B cell (primary cell): ENCODE measurements at regions not wholly inside any gene's neighbourhood (a gene's known extent, or its start where the extent isn't known, plus 50 kb on each side); places are given as distances from the start of the nearest gene placed in this dataset.

Experiments
- ATAC-seq: fragments of 200-7000 bp; cut with Tn5 transposase; one replicate; pipeline ENCODE4 v1.10.0; 2021; ENCODE audit warnings: low read depth, mild to moderate bottlenecking, moderate number of reproducible peaks, moderate library complexity
- CTCF ChIA-PET: fragments of 350-600 bp; sonication (Branson Sonifier 250); formaldehyde crosslinking; loops from one replicate; lab custom pipeline; 2021; ENCODE audit warnings: antibody characterized with exemption, inconsistent platforms; lab: Charles Lee
- POLR2A ChIA-PET: fragments of 350-600 bp; sonication (Branson Sonifier 250); formaldehyde crosslinking; loops from one replicate; lab custom pipeline; 2021; ENCODE audit warnings: antibody characterized with exemption; lab: Charles Lee
- DNase-seq: peaks from one replicate; pipeline ENCODE4 v3.0.0; 2013
- H2AFZ ChIP-seq: 2 replicates; pipeline ENCODE4 v1.6.1; 2012; ENCODE audit warnings: mild to moderate bottlenecking, low read depth, low read length; ENCODE audit not compliant: insufficient read depth, poor library complexity, severe bottlenecking
- H3K27ac ChIP-seq, 2 donors: 1 replicate in 1 of 2; 2 replicates in 1 of 2; pipeline ENCODE4 v1.5.1; 2012 to 2013; ENCODE audit warnings: low read length in 2 of 2, mild to moderate bottlenecking in 2 of 2, moderate library complexity in 1 of 2
- H3K27me3 ChIP-seq, 4 experiments: fragments of 200-600 bp in 1 of 4; sonication (generic) in 1 of 4; replicated peaks in 1 of 4; 1 replicate in 2 of 4; 2 replicates in 2 of 4; pipeline versions ENCODE4 v1.6.1 to v1.7.0; 2013 to 2016; ENCODE audit warnings: low read length in 3 of 4, mild to moderate bottlenecking in 2 of 4, mixed read lengths in 1 of 4, moderate library complexity in 1 of 4; ENCODE audit not compliant: insufficient read depth in 4 of 4, control insufficient read depth in 3 of 4; ENCODE audit errors: control extremely low read depth in 1 of 4
- H3K36me3 ChIP-seq, 2 experiments: replicated peaks in 1 of 2; 1 replicate in 1 of 2; 2 replicates in 1 of 2; pipeline versions ENCODE4 v1.6.1 to v1.7.1; 2013; ENCODE audit warnings: low read length in 1 of 2; ENCODE audit not compliant: insufficient read depth in 2 of 2, control insufficient read depth in 1 of 2; ENCODE audit errors: control extremely low read depth in 1 of 2, extremely low read depth in 1 of 2
- H3K4me1 ChIP-seq, 2 donors: fragments of 200-600 bp in 1 of 2; sonication (generic) in 1 of 2; 1 replicate in 1 of 2; 2 replicates in 1 of 2; pipeline versions ENCODE4 v1.5.1 to v1.6.1; 2013 to 2017; ENCODE audit warnings: low read length in 2 of 2; ENCODE audit not compliant: control insufficient read depth in 2 of 2, insufficient read depth in 2 of 2
- H3K4me2 ChIP-seq: replicated peaks from 2 replicates; pipeline ENCODE3; 2012; ENCODE audit warnings: mild to moderate bottlenecking, low read depth, low read length; ENCODE audit not compliant: poor library complexity, severe bottlenecking
- H3K4me3 ChIP-seq, 5 experiments: fragments of 200-600 bp in 1 of 5; sonication (generic) in 1 of 5; 1 replicate in 3 of 5; 2 replicates in 2 of 5; pipeline versions ENCODE4 v1.5.1 to v1.7.0; 2011 to 2016; ENCODE audit warnings: low read length in 4 of 5, mild to moderate bottlenecking in 4 of 5, low read depth in 2 of 5, control low read depth in 1 of 5, moderate library complexity in 1 of 5; ENCODE audit not compliant: insufficient read depth in 1 of 5; ENCODE audit errors: control extremely low read depth in 1 of 5, extremely low read depth in 1 of 5
- H3K79me2 ChIP-seq: fragments of 200-600 bp; sonication (generic); one replicate; pipeline ENCODE4 v1.6.0; 2016; ENCODE audit warnings: low read length; ENCODE audit not compliant: control insufficient read depth, insufficient read depth
- H3K9ac ChIP-seq: fragments of 200-600 bp; sonication (generic); 2 replicates; pipeline ENCODE4 v1.6.1; 2017; ENCODE audit warnings: mild to moderate bottlenecking, low read length, moderate library complexity
- H3K9me3 ChIP-seq, 3 donors: one replicate each; pipeline versions ENCODE4 v1.6.1 to v1.7.1; 2013; ENCODE audit warnings: low read length in 2 of 3; ENCODE audit not compliant: control insufficient read depth in 2 of 3, insufficient read depth in 1 of 3; ENCODE audit errors: control extremely low read depth in 1 of 3
- H4K20me1 ChIP-seq: 2 replicates; pipeline ENCODE4 v1.6.0; 2012; ENCODE audit warnings: mild to moderate bottlenecking, low read length; ENCODE audit not compliant: insufficient read depth, control insufficient read depth, poor library complexity, severe bottlenecking
- H3K27ac Mint-ChIP-seq: one replicate; pipeline ENCODE4 v1.8.0; 2021; ENCODE audit warnings: mixed read lengths
- H3K27me3 Mint-ChIP-seq: one replicate; pipeline ENCODE4 v1.8.0; 2021; ENCODE audit warnings: mixed read lengths
- H3K4me1 Mint-ChIP-seq: one replicate; pipeline ENCODE4 v1.8.0; 2021; ENCODE audit warnings: mixed read lengths
- H3K4me3 Mint-ChIP-seq: one replicate; pipeline ENCODE4 v1.8.0; 2021; ENCODE audit warnings: mixed read lengths
- H3K9me3 Mint-ChIP-seq: one replicate; pipeline ENCODE4 v1.8.0; 2022; ENCODE audit warnings: mixed read lengths; ENCODE audit not compliant: insufficient read depth
- CTCF ChIP-seq: fragments of 200-600 bp; IDR thresholded peaks from one replicate; pipeline ENCODE4 v1.8.0; 2022; ENCODE audit warnings: antibody characterized with exemption, mild to moderate bottlenecking
- EZH2 ChIP-seq: IDR thresholded peaks from 2 replicates; pipeline ENCODE4 v1.6.1; 2012; ENCODE audit warnings: borderline replicate concordance, low read depth, mild to moderate bottlenecking, moderate library complexity, low read length; ENCODE audit not compliant: insufficient read depth, poor library complexity, severe bottlenecking
- WGBS: methylation state at CpG from one replicate; pipeline ENCODE4 v1.1.5; 2013; ENCODE audit warnings: missing lambda C conversion rate; ENCODE audit not compliant: insufficient coverage; 5-methylcytosine and 5-hydroxymethylcytosine counted together
- intact Hi-C: fragments of 100-400 bp; cut with micrococcal nuclease; formaldehyde crosslinking; loops from one replicate; pipeline ENCODE4 v1.10.0; 2022

- TF ChIP-seq CTCF (no peak), EZH2 (no peak)
- no peaks in the 10 kb centered on the region for H3K4me1 ChIP-seq
- no peak overlapping the region for H3K9ac ChIP-seq
- ChIA-PET POLR2A (no interaction called here), CTCF (no interaction called here)
- ATAC-seq (no peak), DNase-seq (no peak)
- intact Hi-C loops = no loop called here
- Mint-ChIP-seq H3K9me3 (peaks cover 5% of the 10 kb centered on the region), H3K27ac (no peak overlapping the region), H3K4me1 (no peaks in the 10 kb centered on the region), H3K4me3 (no peak overlapping the region), H3K27me3 (no peaks in the 10 kb centered on the region)
- no peak overlapping the region for H2AFZ ChIP-seq
- 90% methylated on average over 12 of the region's 13 CpGs for WGBS
- no peaks in the 10 kb centered on the region for H3K79me2 ChIP-seq
- no peaks in the 10 kb centered on the region for H4K20me1 ChIP-seq
- H3K9me3 ChIP-seq = peaks cover 0 to 47% (median 3%) of the 10 kb centered on the region in 3 donors
- H3K27me3 ChIP-seq = no peaks in the 10 kb centered on the region
- no peaks in the 10 kb centered on the region for H3K36me3 ChIP-seq
- H3K4me3 ChIP-seq = no peak overlapping the region
- H3K4me2 ChIP-seq = no peak overlapping the region
- H3K27ac ChIP-seq = no peak overlapping the region
Measured at GRCh38 chr14:101200008-101200649, 296.6 kb upstream of the RTL1 start.

- ChIA-PET CTCF (no interaction called here), POLR2A (no interaction called here)
- no peak for DNase-seq
- WGBS = 91% methylated on average over 11 of the region's 12 CpGs
- no peak for ATAC-seq
- Histone ChIP-seq H3K4me2 (no peak overlapping the region), H2AFZ (no peak overlapping the region), H4K20me1 (no peaks in the 10 kb centered on the region), H3K9me3 (peaks cover 0 to 47% (median 3%) of the 10 kb centered on the region in 3 donors), H3K4me3 (no peak overlapping the region), H3K79me2 (no peaks in the 10 kb centered on the region), H3K9ac (no peak overlapping the region), H3K27ac (no peak overlapping the region), H3K27me3 (no peaks in the 10 kb centered on the region), H3K36me3 (no peaks in the 10 kb centered on the region), H3K4me1 (no peaks in the 10 kb centered on the region)
- H3K27ac Mint-ChIP-seq = no peak overlapping the region
- no peak overlapping the region for H3K4me3 Mint-ChIP-seq
- no peaks in the 10 kb centered on the region for H3K4me1 Mint-ChIP-seq
- no peak for TF ChIP-seq EZH2
- TF ChIP-seq CTCF = no peak
- H3K27me3 Mint-ChIP-seq = no peaks in the 10 kb centered on the region
- H3K9me3 Mint-ChIP-seq = peaks cover 11% of the 10 kb centered on the region
- intact Hi-C loops = no loop called here
Measured at GRCh38 chr14:101200650-101201516, 297.4 kb upstream of the RTL1 start.
